Smooth muscle cell (in vitro differentiated cells): ENCODE measurements at regions not wholly inside any gene's neighbourhood (a gene's known extent, or its start where the extent isn't known, plus 50 kb on each side); places are given as distances from the start of the nearest gene placed in this dataset.

Experiments used
- DNase-seq: peaks from one replicate; lab custom pipeline; 2025; ENCODE audit not compliant: unreplicated experiment; lab: John Stamatoyannopoulos, UW
- H2AFZ ChIP-seq: fragments of 200-600 bp; sonication (generic); 2 replicates; pipeline ENCODE4 v1.6.0; 2016; ENCODE audit warnings: antibody characterized with exemption, low read depth, mild to moderate bottlenecking
- H3F3A ChIP-seq: fragments of 200-600 bp; sonication (generic); 2 replicates; pipeline ENCODE4 v1.6.0; 2017; ENCODE audit warnings: antibody characterized with exemption, low read depth
- H3K27ac ChIP-seq: fragments of 200-600 bp; sonication (generic); 2 replicates; pipeline ENCODE4 v1.5.1; 2016; ENCODE audit warnings: low read depth, mild to moderate bottlenecking
- H3K27me3 ChIP-seq: fragments of 200-600 bp; sonication (generic); 2 replicates; pipeline ENCODE4 v1.6.1; 2016; ENCODE audit warnings: low read depth, mild to moderate bottlenecking
- H3K36me3 ChIP-seq: fragments of 200-600 bp; sonication (generic); 2 replicates; pipeline ENCODE4 v1.5.1; 2016; ENCODE audit warnings: low read depth
- H3K4me1 ChIP-seq: fragments of 200-600 bp; sonication (generic); 2 replicates; pipeline ENCODE4 v1.5.1; 2016; ENCODE audit warnings: low read depth
- H3K4me2 ChIP-seq: fragments of 200-600 bp; sonication (generic); 2 replicates; pipeline ENCODE4 v1.6.0; 2016; ENCODE audit warnings: mild to moderate bottlenecking
- H3K4me3 ChIP-seq: fragments of 200-600 bp; sonication (generic); 2 replicates; pipeline ENCODE4 v1.5.1; 2016; ENCODE audit warnings: mild to moderate bottlenecking
- H3K79me2 ChIP-seq: fragments of 200-600 bp; sonication (generic); 2 replicates; pipeline ENCODE4 v1.6.0; 2016; ENCODE audit warnings: low read depth, mild to moderate bottlenecking
- H3K9ac ChIP-seq: fragments of 200-600 bp; sonication (generic); 2 replicates; pipeline ENCODE4 v1.6.0; 2016; ENCODE audit warnings: low read depth
- H3K9me3 ChIP-seq: fragments of 200-600 bp; sonication (generic); replicated peaks from 2 replicates; pipeline ENCODE4 v1.5.1; 2016; ENCODE audit warnings: low read depth
- H4K20me1 ChIP-seq: fragments of 200-600 bp; sonication (generic); 2 replicates; pipeline ENCODE4 v1.6.0; 2016; ENCODE audit warnings: low read depth
- WGBS: methylation state at CpG from one replicate; pipeline ENCODE4 v1.1.7; 2016; ENCODE audit warnings: low lambda C conversion rate; 5-methylcytosine and 5-hydroxymethylcytosine counted together
- TF ChIP-seq, protein P1 (sequence below): fragments of 200-600 bp; sonication (generic); IDR thresholded peaks from 2 replicates; pipeline ENCODE4 v1.5.1; 2017; ENCODE audit warnings: borderline replicate concordance, mild to moderate bottlenecking, antibody characterized with exemption; ENCODE audit not compliant: insufficient read depth, poor library complexity, severe bottlenecking

DNA sequence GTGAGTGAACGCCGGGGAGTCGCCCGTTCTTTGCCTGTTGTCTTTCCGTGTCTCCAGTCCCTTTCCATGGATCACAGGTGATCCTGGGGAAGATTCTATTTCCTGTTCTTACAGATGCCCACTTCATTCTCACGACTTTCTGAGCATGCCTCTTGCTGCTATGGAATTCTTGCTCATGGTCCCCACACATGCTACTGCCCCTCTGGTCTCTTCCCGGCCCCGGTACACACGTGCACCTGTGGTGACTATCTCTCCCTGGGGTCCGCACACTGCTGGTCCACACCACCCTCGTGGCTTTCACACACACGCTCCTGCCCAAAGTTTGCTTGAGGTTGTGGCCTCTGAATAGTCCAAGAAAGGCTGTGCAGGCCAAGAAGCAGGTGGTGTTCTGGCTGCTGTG, 67.9 kb upstream of the ALKAL2 start:
- Histone ChIP-seq H3K27ac (no peak overlapping the region), H3K4me1 (no peaks in the 10 kb centered on the region), H3K9ac (no peak overlapping the region), H4K20me1 (no peaks in the 10 kb centered on the region), H3K36me3 (no peaks in the 10 kb centered on the region), H3K4me2 (no peak overlapping the region), H2AFZ (no peak overlapping the region), H3F3A (no peaks in the 10 kb centered on the region), H3K79me2 (no peaks in the 10 kb centered on the region), H3K9me3 (no peaks in the 10 kb centered on the region), H3K4me3 (no peak overlapping the region), H3K27me3 (no peaks in the 10 kb centered on the region)
- TF ChIP-seq, protein P1, sequence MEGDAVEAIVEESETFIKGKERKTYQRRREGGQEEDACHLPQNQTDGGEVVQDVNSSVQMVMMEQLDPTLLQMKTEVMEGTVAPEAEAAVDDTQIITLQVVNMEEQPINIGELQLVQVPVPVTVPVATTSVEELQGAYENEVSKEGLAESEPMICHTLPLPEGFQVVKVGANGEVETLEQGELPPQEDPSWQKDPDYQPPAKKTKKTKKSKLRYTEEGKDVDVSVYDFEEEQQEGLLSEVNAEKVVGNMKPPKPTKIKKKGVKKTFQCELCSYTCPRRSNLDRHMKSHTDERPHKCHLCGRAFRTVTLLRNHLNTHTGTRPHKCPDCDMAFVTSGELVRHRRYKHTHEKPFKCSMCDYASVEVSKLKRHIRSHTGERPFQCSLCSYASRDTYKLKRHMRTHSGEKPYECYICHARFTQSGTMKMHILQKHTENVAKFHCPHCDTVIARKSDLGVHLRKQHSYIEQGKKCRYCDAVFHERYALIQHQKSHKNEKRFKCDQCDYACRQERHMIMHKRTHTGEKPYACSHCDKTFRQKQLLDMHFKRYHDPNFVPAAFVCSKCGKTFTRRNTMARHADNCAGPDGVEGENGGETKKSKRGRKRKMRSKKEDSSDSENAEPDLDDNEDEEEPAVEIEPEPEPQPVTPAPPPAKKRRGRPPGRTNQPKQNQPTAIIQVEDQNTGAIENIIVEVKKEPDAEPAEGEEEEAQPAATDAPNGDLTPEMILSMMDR, result no peak
- no peak for DNase-seq
- WGBS, result 87% methylated on average over 12 of the region's 12 CpGs

DNA sequence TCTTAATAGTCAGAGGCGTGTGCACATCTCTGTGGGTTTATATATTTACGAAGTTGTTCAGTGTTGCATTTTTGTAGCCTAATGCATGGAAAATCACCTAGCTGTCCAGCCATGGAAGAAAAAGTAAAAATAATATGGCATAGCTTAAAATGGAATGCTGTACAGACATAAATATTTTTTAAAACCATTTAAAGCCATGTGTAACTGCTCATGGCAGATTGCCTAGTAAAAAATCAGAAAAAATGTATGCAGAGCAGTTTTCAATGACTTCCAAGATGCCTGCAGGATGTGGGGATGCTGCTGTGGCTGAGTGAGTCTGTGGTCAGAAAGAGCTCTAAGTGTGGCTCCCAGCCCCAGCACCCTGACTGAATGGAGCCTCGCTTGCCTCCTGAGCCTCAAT, 64.8 kb upstream of the ALKAL2 start:
- Histone ChIP-seq H3K4me2 (no peak overlapping the region), H2AFZ (no peak overlapping the region), H3K4me3 (no peak overlapping the region), H4K20me1 (no peaks in the 10 kb centered on the region), H3K9me3 (no peaks in the 10 kb centered on the region), H3K9ac (no peak overlapping the region), H3K79me2 (no peaks in the 10 kb centered on the region), H3K4me1 (no peaks in the 10 kb centered on the region), H3K36me3 (no peaks in the 10 kb centered on the region), H3K27ac (no peak overlapping the region), H3F3A (no peaks in the 10 kb centered on the region), H3K27me3 (no peaks in the 10 kb centered on the region)
- 89% methylated on average over 3 of the region's 3 CpGs for WGBS
- DNase-seq, result no peak
- TF ChIP-seq, protein P1, result no peak

DNA sequence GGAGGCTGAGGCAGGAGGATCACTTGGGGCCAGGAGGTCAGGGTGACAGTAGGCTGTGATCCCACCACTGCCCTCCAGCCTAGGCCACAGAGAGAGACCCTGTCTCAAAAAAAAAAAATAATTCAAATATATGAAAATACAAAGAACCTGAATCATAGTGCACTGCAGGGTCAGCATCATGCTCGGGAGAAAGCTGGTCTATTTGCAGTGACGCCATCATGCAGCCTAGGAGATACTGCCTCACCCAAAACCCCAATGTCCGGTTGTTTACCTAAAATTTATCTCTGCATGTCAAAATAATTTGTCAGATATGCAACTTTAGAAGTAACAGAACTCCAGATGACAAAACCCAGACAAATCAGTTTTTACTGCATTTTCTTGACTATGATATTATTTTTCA, 61.5 kb upstream of the ALKAL2 start:
- Histone ChIP-seq H2AFZ (no peak overlapping the region), H3K9me3 (no peaks in the 10 kb centered on the region), H3K36me3 (no peaks in the 10 kb centered on the region), H3K4me3 (no peak overlapping the region), H3K4me2 (no peak overlapping the region), H3K79me2 (no peaks in the 10 kb centered on the region), H3K27ac (no peak overlapping the region), H3K4me1 (no peaks in the 10 kb centered on the region), H4K20me1 (no peaks in the 10 kb centered on the region), H3K9ac (no peak overlapping the region), H3K27me3 (no peaks in the 10 kb centered on the region), H3F3A (no peaks in the 10 kb centered on the region)
- TF ChIP-seq, protein P1, result no peak
- WGBS, result 88% methylated on average over 3 of the region's 3 CpGs
- no peak for DNase-seq

DNA sequence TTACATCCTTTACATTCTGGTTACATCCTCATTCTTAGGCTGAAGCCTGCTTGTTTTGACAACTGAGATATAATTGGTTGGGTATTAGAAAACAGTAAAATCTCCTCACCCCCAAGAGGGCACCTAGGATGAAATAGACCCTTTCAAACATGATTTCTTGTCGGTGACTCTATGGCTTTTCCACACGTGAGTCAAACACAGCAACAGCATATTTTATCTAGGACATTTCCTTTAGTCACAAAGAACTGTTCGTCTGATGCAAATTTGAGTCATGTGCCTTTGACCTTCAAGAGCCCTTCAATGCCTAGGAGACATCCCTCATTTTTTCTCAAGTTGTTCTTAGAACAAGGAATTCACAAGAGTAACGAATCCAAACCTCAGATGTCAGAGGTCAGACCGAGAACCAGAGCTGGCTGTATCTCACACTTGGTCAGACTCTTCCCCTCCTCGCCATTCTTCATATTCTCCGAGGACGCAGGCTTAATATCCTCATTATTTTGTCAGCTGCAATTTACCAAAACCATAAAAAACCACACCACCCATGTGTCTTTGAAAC, 60.5 kb upstream of the ALKAL2 start:
- 84% methylated on average over 8 of the region's 8 CpGs for WGBS
- Histone ChIP-seq H3K36me3 (no peaks in the 10 kb centered on the region), H3K4me3 (no peak overlapping the region), H3K9me3 (no peaks in the 10 kb centered on the region), H3K27ac (no peak overlapping the region), H2AFZ (no peak overlapping the region), H3K27me3 (no peaks in the 10 kb centered on the region), H3F3A (no peaks in the 10 kb centered on the region), H3K4me2 (no peak overlapping the region), H3K79me2 (no peaks in the 10 kb centered on the region), H3K4me1 (no peaks in the 10 kb centered on the region), H4K20me1 (no peaks in the 10 kb centered on the region), H3K9ac (no peak overlapping the region)
- no peak for DNase-seq
- TF ChIP-seq, protein P1, result no peak
